ENCODE measurements at regions not wholly inside any gene's neighbourhood (a gene's known extent, or its start where the extent isn't known, plus 50 kb on each side); places are given as distances from the start of the nearest gene placed in this dataset.

- Mint-ChIP-seq H3K36me3 (no peaks in the 10 kb centered on the region), H3K27me3 (no peaks in the 10 kb centered on the region), H3K9me3 (peaks cover 2% of the 10 kb centered on the region), H3K27ac (no peak overlapping the region), H3K4me1 (no peaks in the 10 kb centered on the region), H3K4me3 (no peak overlapping the region)
- no peak for DNase-seq
- CTCF ChIA-PET: no interaction called here
These were observed 435.7 kb downstream of the RAPGEF2 start for GRCh38 chr4:159538556-159538955.

GRCh38 chr4:159540038-159540437, 437.2 kb downstream of the RAPGEF2 start:
- no peak for DNase-seq
- CTCF ChIA-PET: no interaction called here
- Mint-ChIP-seq H3K4me1 (no peaks in the 10 kb centered on the region), H3K36me3 (no peaks in the 10 kb centered on the region), H3K27ac (no peak overlapping the region), H3K9me3 (peaks cover 2% of the 10 kb centered on the region), H3K4me3 (no peak overlapping the region), H3K27me3 (no peaks in the 10 kb centered on the region)

GRCh38 chr4:159540501-159540900, 437.6 kb downstream of the RAPGEF2 start:
- peaks cover 2% of the 10 kb centered on the region for H3K9me3 Mint-ChIP-seq
- CTCF ChIA-PET: no interaction called here
- no peaks in the 10 kb centered on the region for H3K36me3 Mint-ChIP-seq
- no peak overlapping the region for H3K4me3 Mint-ChIP-seq
- H3K27me3 Mint-ChIP-seq: no peaks in the 10 kb centered on the region
- no peak for DNase-seq
- no peaks in the 10 kb centered on the region for H3K4me1 Mint-ChIP-seq
- no peak overlapping the region for H3K27ac Mint-ChIP-seq

GRCh38 chr4:159541143-159541542, 438.3 kb downstream of the RAPGEF2 start:
- Mint-ChIP-seq H3K27me3 (no peaks in the 10 kb centered on the region), H3K27ac (no peak overlapping the region), H3K4me1 (no peaks in the 10 kb centered on the region), H3K4me3 (no peak overlapping the region), H3K36me3 (no peaks in the 10 kb centered on the region), H3K9me3 (peaks cover under 1% of the 10 kb centered on the region)
- CTCF ChIA-PET: no interaction called here
- no peak for DNase-seq

- no peak for DNase-seq
- Mint-ChIP-seq H3K4me3 (no peak overlapping the region), H3K27ac (no peak overlapping the region), H3K27me3 (no peaks in the 10 kb centered on the region), H3K36me3 (no peaks in the 10 kb centered on the region), H3K9me3 (no peaks in the 10 kb centered on the region), H3K4me1 (no peaks in the 10 kb centered on the region)
- CTCF ChIA-PET: no interaction called here
These were observed 439.4 kb downstream of the RAPGEF2 start for GRCh38 chr4:159542296-159542695.

GRCh38 chr4:159543831-159544230, 441.0 kb downstream of the RAPGEF2 start:
- CTCF ChIA-PET: no interaction called here
- no peaks in the 10 kb centered on the region for H3K4me1 Mint-ChIP-seq

GRCh38 chr4:159545556-159545955, 442.7 kb downstream of the RAPGEF2 start:
- CTCF ChIA-PET: no interaction called here
- Mint-ChIP-seq H3K9me3 (no peaks in the 10 kb centered on the region), H3K27ac (no peak overlapping the region), H3K36me3 (no peaks in the 10 kb centered on the region), H3K4me1 (no peaks in the 10 kb centered on the region), H3K27me3 (no peaks in the 10 kb centered on the region), H3K4me3 (no peak overlapping the region)
- DNase-seq: no peak

More at GRCh38 chr4:159543831-159544230, 441.0 kb downstream of the RAPGEF2 start:
- Mint-ChIP-seq H3K9me3 (no peaks in the 10 kb centered on the region), H3K27me3 (no peaks in the 10 kb centered on the region), H3K27ac (no peak overlapping the region), H3K36me3 (no peaks in the 10 kb centered on the region), H3K4me3 (no peak overlapping the region)
- no peak for DNase-seq

- no peak overlapping the region for H3K4me3 Mint-ChIP-seq
- no peaks in the 10 kb centered on the region for H3K27me3 Mint-ChIP-seq
- no peaks in the 10 kb centered on the region for H3K36me3 Mint-ChIP-seq
- no peaks in the 10 kb centered on the region for H3K4me1 Mint-ChIP-seq
- CTCF ChIA-PET: no interaction called here
- no peak overlapping the region for H3K27ac Mint-ChIP-seq
- no peak for DNase-seq
- no peaks in the 10 kb centered on the region for H3K9me3 Mint-ChIP-seq
These were observed 444.9 kb downstream of the RAPGEF2 start for GRCh38 chr4:159547645-159548308.

GRCh38 chr4:159549098-159549518, 446.2 kb downstream of the RAPGEF2 start:
- Mint-ChIP-seq H3K9me3 (no peaks in the 10 kb centered on the region), H3K27ac (no peak overlapping the region), H3K4me1 (no peaks in the 10 kb centered on the region), H3K36me3 (no peaks in the 10 kb centered on the region), H3K4me3 (no peak overlapping the region), H3K27me3 (no peaks in the 10 kb centered on the region)
- CTCF ChIA-PET: no interaction called here
- DNase-seq: no peak

GRCh38 chr4:159551281-159551680, 448.4 kb downstream of the RAPGEF2 start:
- no peak for DNase-seq
- no peaks in the 10 kb centered on the region for H3K9me3 Mint-ChIP-seq
- H3K27me3 Mint-ChIP-seq: no peaks in the 10 kb centered on the region
- no peaks in the 10 kb centered on the region for H3K4me1 Mint-ChIP-seq
- H3K4me3 Mint-ChIP-seq: no peak overlapping the region
- CTCF ChIA-PET: no interaction called here
- H3K36me3 Mint-ChIP-seq: no peaks in the 10 kb centered on the region
- no peak overlapping the region for H3K27ac Mint-ChIP-seq

- Mint-ChIP-seq H3K27ac (no peak overlapping the region), H3K9me3 (no peaks in the 10 kb centered on the region), H3K36me3 (no peaks in the 10 kb centered on the region), H3K27me3 (no peaks in the 10 kb centered on the region), H3K4me1 (no peaks in the 10 kb centered on the region), H3K4me3 (no peak overlapping the region)
- no peak for DNase-seq
- CTCF ChIA-PET: no interaction called here
These were observed 450.3 kb downstream of the RAPGEF2 start for GRCh38 chr4:159552979-159553768.

GRCh38 chr4:159555873-159556272, 453.0 kb downstream of the RAPGEF2 start:
- H3K4me3 Mint-ChIP-seq: no peak overlapping the region

GRCh38 chr4:159562366-159562765, 459.5 kb downstream of the RAPGEF2 start:
- no peak for DNase-seq
- no peaks in the 10 kb centered on the region for H3K27me3 Mint-ChIP-seq
- H3K36me3 Mint-ChIP-seq: no peaks in the 10 kb centered on the region
- H3K4me3 Mint-ChIP-seq: no peak overlapping the region
- H3K4me1 Mint-ChIP-seq: no peaks in the 10 kb centered on the region
- CTCF ChIA-PET: no interaction called here
- H3K9me3 Mint-ChIP-seq: no peaks in the 10 kb centered on the region
- no peak overlapping the region for H3K27ac Mint-ChIP-seq

More at GRCh38 chr4:159555873-159556272, 453.0 kb downstream of the RAPGEF2 start:
- no peaks in the 10 kb centered on the region for H3K27me3 Mint-ChIP-seq
- H3K27ac Mint-ChIP-seq: no peak overlapping the region
- H3K4me1 Mint-ChIP-seq: no peaks in the 10 kb centered on the region
- no peaks in the 10 kb centered on the region for H3K36me3 Mint-ChIP-seq
- no peaks in the 10 kb centered on the region for H3K9me3 Mint-ChIP-seq
- no peak for DNase-seq
- CTCF ChIA-PET: no interaction called here

GRCh38 chr4:159563257-159563656, 460.4 kb downstream of the RAPGEF2 start:
- Mint-ChIP-seq H3K9me3 (no peaks in the 10 kb centered on the region), H3K4me1 (no peaks in the 10 kb centered on the region), H3K4me3 (no peak overlapping the region), H3K27me3 (no peaks in the 10 kb centered on the region), H3K36me3 (no peaks in the 10 kb centered on the region), H3K27ac (no peak overlapping the region)
- no peak for DNase-seq
- CTCF ChIA-PET: no interaction called here

GRCh38 chr4:159564615-159565014, 461.7 kb downstream of the RAPGEF2 start:
- Mint-ChIP-seq H3K9me3 (peaks cover 4% of the 10 kb centered on the region), H3K4me1 (no peaks in the 10 kb centered on the region), H3K4me3 (no peak overlapping the region), H3K27ac (no peak overlapping the region), H3K36me3 (no peaks in the 10 kb centered on the region), H3K27me3 (no peaks in the 10 kb centered on the region)
- no peak for DNase-seq
- CTCF ChIA-PET: no interaction called here

Data from activated naive CD4-positive, alpha-beta T cell treated with anti-CD3 and anti-CD28 coated beads, Interleukin-2, amount 10 ng/mL, durations not matched to agents 7 days and 5 days (primary cell).